ENCODE measurements at regions not wholly inside any gene's neighbourhood (a gene's known extent, or its start where the extent isn't known, plus 50 kb on each side); places are given as distances from the start of the nearest gene placed in this dataset.
A peak's percentile ranks its signal among the peaks of the same experiment; 100 is the strongest.

GRCh38 chr7:106196460-106197021 lies 84.4 kb upstream of the SYPL1 start:
- no peak for DNase-seq

GRCh38 chr7:106193661-106194060 lies 81.5 kb upstream of the SYPL1 start:
- no peak for DNase-seq

GRCh38 chr7:106190589-106191330 lies 78.6 kb upstream of the SYPL1 start:
- no peak for DNase-seq

- no peak for DNase-seq
Observed at GRCh38 chr7:106187613-106188350, 75.7 kb upstream of the SYPL1 start.

GRCh38 chr7:106185719-106186118 lies 73.6 kb upstream of the SYPL1 start:
- DNase-seq: no peak

- no peak for DNase-seq
Observed at GRCh38 chr7:106183952-106184351, 71.8 kb upstream of the SYPL1 start.

- DNase-seq: no peak
Observed at GRCh38 chr7:106182904-106183303, 70.8 kb upstream of the SYPL1 start.

GRCh38 chr7:106181658-106182265 lies 69.7 kb upstream of the SYPL1 start:
- no peak for DNase-seq

- no peak for DNase-seq
Observed at GRCh38 chr7:106180721-106181120, 68.6 kb upstream of the SYPL1 start.

GRCh38 chr7:106179256-106179655 lies 67.1 kb upstream of the SYPL1 start:
- DNase-seq: no peak

- DNase-seq: no peak
Observed at GRCh38 chr7:106178593-106179134, 66.6 kb upstream of the SYPL1 start.

GRCh38 chr7:106177738-106178592 lies 65.9 kb upstream of the SYPL1 start:
- DNase-seq: no peak

GRCh38 chr7:106177300-106177690 lies 65.2 kb upstream of the SYPL1 start:
- no peak for DNase-seq

GRCh38 chr7:106176414-106177299 lies 64.5 kb upstream of the SYPL1 start:
- peak; percentile 62 for DNase-seq

GRCh38 chr7:106175507-106175906 lies 63.4 kb upstream of the SYPL1 start:
- DNase-seq: no peak

- no peak for DNase-seq
Observed at GRCh38 chr7:106170651-106171050, 58.5 kb upstream of the SYPL1 start.

- DNase-seq: no peak
Observed at GRCh38 chr7:106169821-106170610, 57.9 kb upstream of the SYPL1 start.

- no peak for DNase-seq
Observed at GRCh38 chr7:106167439-106168136, 55.5 kb upstream of the SYPL1 start.

- peak; percentile 57 for DNase-seq
Observed at GRCh38 chr7:106166651-106167342, 54.7 kb upstream of the SYPL1 start.
